Spleen (tissue), 11 donors: ENCODE measurements at regions not wholly inside any gene's neighbourhood (a gene's known extent, or its start where the extent isn't known, plus 50 kb on each side); places are given as distances from the start of the nearest gene placed in this dataset.

Experiments
- DNase-seq: peaks from one replicate; pipeline ENCODE4 v3.0.0-alpha.2; 2020
- H3K27ac ChIP-seq, 8 donors: fragments of 200-600 bp; sonication (generic) in 7 of 8; 1 replicate in 4 of 8; 2 replicates in 4 of 8; pipeline versions ENCODE4 v1.5.0 to v1.8.0; 2016 to 2021; ENCODE audit warnings: inconsistent platforms in 4 of 8, mild to moderate bottlenecking in 4 of 8, moderate library complexity in 1 of 8
- H3K27me3 ChIP-seq, 7 donors: fragments of 200-600 bp; sonication (generic) in 6 of 7; replicated peaks in 1 of 7; 1 replicate in 4 of 7; 2 replicates in 3 of 7; pipeline versions ENCODE4 v1.5.0 to v1.8.0; 2016 to 2021; ENCODE audit warnings: inconsistent platforms in 3 of 7, mild to moderate bottlenecking in 1 of 7
- H3K36me3 ChIP-seq, 6 donors: fragments of 200-600 bp; sonication (generic) in 5 of 6; 1 replicate in 4 of 6; 2 replicates in 2 of 6; pipeline versions ENCODE4 v1.5.0 to v1.8.0; 2016 to 2021; ENCODE audit warnings: inconsistent platforms in 2 of 6
- H3K4me1 ChIP-seq, 6 donors: fragments of 200-600 bp; sonication (generic) in 5 of 6; 1 replicate in 3 of 6; 2 replicates in 3 of 6; pipeline versions ENCODE4 v1.5.0 to v1.8.0; 2016 to 2021; ENCODE audit warnings: inconsistent platforms in 3 of 6
- H3K4me3 ChIP-seq, 8 donors: fragments of 200-600 bp; sonication (generic) in 7 of 8; 1 replicate in 4 of 8; 2 replicates in 4 of 8; pipeline versions ENCODE4 v1.5.0 to v1.8.0; 2016 to 2021; ENCODE audit warnings: inconsistent platforms in 4 of 8, mild to moderate bottlenecking in 4 of 8, moderate library complexity in 2 of 8
- H3K9me3 ChIP-seq, 8 donors: fragments of 200-600 bp; sonication (generic) in 7 of 8; 1 replicate in 4 of 8; 2 replicates in 4 of 8; pipeline versions ENCODE4 v1.5.0 to v1.8.0; 2016 to 2021; ENCODE audit warnings: inconsistent platforms in 4 of 8
- CTCF ChIP-seq, 11 experiments: fragments of 200-600 bp in 7 of 11; fragments of 450-650 bp in 4 of 11; sonication (generic) in 4 of 11; IDR thresholded peaks in 8 of 11; conservative IDR thresholded peaks in 3 of 11; 1 replicate in 7 of 11; 2 replicates in 4 of 11; pipeline versions ENCODE4 v1.4.0 to v1.8.0; 2016 to 2021; ENCODE audit warnings: antibody characterized with exemption in 11 of 11, inconsistent platforms in 4 of 11, mild to moderate bottlenecking in 1 of 11
- POLR2A ChIP-seq, 3 donors: fragments of 450-650 bp; IDR thresholded peaks; one replicate each; pipeline ENCODE4 v1.5.1; 2017; ENCODE audit warnings: antibody characterized with exemption in 3 of 3, mild to moderate bottlenecking in 1 of 3
- POLR2AphosphoS5 ChIP-seq, 3 donors: sonication (generic); formaldehyde crosslinking; IDR thresholded peaks; one replicate each; pipeline ENCODE4 v1.5.1; 2017; ENCODE audit warnings: antibody characterized with exemption in 3 of 3
- WGBS, 5 donors: extraction: QIAGEN DNeasy Blood & Tissue Kit in 3 of 5; methylation state at CpG; one replicate each; pipeline versions ENCODE4 v1.1.5 to v1.1.7; 2013 to 2018; 5-methylcytosine and 5-hydroxymethylcytosine counted together
- intact Hi-C: fragments of 100-400 bp; cut with DNase I; formaldehyde crosslinking; loops from one replicate; pipeline ENCODE4 v1.15.0; 2023; ENCODE audit warnings: low total_unique reads
- donor health status: healthy with polysubstance abuse.
- donor health status: DM: no; HTN: no; CAD: no; lungs with moderate emphysema.
- donor health status: DM: no; HTN: no; CAD: no.
- donor health status: Bipolar disorder and iron deficiency.
- donor health status: healthy.
- donor health status: DM: no; HTN: no; CAD: no.
- donor health status: DM: yes; HTN: yes; CAD: no.

GRCh38 chr2:78615956-78616355, 409.5 kb upstream of the REG3G start:
- intact Hi-C loops, result no loop called here

DNA sequence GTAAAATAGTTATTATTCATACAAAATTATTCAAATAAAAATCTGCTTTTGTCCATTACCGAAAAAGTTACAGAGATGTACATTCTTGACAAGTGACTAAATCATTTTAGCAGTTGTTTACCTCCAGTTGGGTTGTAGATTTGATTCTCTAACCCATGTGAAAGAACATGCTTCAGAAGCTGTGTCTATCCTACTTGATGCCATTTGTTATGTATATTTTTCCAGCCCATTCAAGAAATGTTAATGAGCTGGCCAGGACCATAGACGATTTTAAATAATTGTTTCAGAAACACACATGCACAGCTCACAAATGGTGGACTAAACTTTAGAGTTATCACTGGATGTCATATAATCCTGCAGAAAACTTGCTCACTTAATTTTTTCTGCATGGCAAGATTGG, 391.1 kb upstream of the REG3G start:
- TF ChIP-seq POLR2A (IDR thresholded peaks at IDR 0.05) (no peak), CTCF (IDR thresholded peaks at IDR 0.05 in 8 of 11, conservative IDR thresholded peaks at IDR 0.05 in 3 of 11) (no peak), POLR2AphosphoS5 (IDR thresholded peaks at IDR 0.05) (no peak)
- no peaks in the 10 kb centered on the region for H3K36me3 ChIP-seq
- no peaks in the 10 kb centered on the region for H3K4me1 ChIP-seq
- WGBS, 5 donors, result 61 to 76% (median 72%) methylated on average over 2 of the region's 2 CpGs
- H3K27me3 ChIP-seq, result no peaks in the 10 kb centered on the region
- H3K27ac ChIP-seq, result no peak overlapping the region
- H3K4me3 ChIP-seq, result no peak overlapping the region
- intact Hi-C loops, result no loop called here
- peaks cover 0 to 10% (median 4%) of the 10 kb centered on the region in 8 donors for H3K9me3 ChIP-seq
- no peak for DNase-seq

More at GRCh38 chr2:78615956-78616355, 409.5 kb upstream of the REG3G start:
- no peaks in the 10 kb centered on the region for H3K4me1 ChIP-seq
- H3K27me3 ChIP-seq, result no peaks in the 10 kb centered on the region
- no peak for TF ChIP-seq POLR2A (IDR thresholded peaks at IDR 0.05)
- no peak for TF ChIP-seq CTCF (IDR thresholded peaks at IDR 0.05 in 8 of 11, conservative IDR thresholded peaks at IDR 0.05 in 3 of 11)
- TF ChIP-seq POLR2AphosphoS5 (IDR thresholded peaks at IDR 0.05), result no peak
- 67 to 86% (median 79%) methylated on average over 2 of the region's 2 CpGs for WGBS, 5 donors
- DNase-seq, result no peak
- H3K36me3 ChIP-seq, result no peaks in the 10 kb centered on the region
- H3K4me3 ChIP-seq, result no peak overlapping the region
- H3K9me3 ChIP-seq, result peaks cover 0 to 6% (median 0%) of the 10 kb centered on the region in 8 donors
- H3K27ac ChIP-seq, result no peak overlapping the region

DNA sequence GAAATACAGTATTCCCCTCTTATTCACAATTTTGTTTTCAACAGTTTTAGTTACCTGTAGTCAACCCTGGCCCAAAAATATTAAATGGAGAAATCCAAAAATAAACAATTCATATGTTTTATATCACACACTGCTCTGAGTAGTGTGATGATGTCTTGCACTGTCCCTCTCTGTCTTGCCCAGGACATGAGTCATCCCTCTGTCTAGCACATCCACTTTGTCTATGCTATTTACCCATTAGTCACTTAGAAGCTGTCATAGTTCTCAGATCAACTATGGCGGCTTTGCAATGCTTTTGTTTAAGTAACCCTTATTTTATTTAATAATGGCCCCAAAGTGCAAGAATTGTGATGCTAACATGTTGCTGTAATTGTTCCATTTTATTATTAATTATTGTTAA, 380.6 kb upstream of the REG3G start:
- no peak for TF ChIP-seq POLR2AphosphoS5 (IDR thresholded peaks at IDR 0.05)
- no peak for TF ChIP-seq CTCF (IDR thresholded peaks at IDR 0.05 in 8 of 11, conservative IDR thresholded peaks at IDR 0.05 in 3 of 11)
- TF ChIP-seq POLR2A (IDR thresholded peaks at IDR 0.05), result no peak

DNA sequence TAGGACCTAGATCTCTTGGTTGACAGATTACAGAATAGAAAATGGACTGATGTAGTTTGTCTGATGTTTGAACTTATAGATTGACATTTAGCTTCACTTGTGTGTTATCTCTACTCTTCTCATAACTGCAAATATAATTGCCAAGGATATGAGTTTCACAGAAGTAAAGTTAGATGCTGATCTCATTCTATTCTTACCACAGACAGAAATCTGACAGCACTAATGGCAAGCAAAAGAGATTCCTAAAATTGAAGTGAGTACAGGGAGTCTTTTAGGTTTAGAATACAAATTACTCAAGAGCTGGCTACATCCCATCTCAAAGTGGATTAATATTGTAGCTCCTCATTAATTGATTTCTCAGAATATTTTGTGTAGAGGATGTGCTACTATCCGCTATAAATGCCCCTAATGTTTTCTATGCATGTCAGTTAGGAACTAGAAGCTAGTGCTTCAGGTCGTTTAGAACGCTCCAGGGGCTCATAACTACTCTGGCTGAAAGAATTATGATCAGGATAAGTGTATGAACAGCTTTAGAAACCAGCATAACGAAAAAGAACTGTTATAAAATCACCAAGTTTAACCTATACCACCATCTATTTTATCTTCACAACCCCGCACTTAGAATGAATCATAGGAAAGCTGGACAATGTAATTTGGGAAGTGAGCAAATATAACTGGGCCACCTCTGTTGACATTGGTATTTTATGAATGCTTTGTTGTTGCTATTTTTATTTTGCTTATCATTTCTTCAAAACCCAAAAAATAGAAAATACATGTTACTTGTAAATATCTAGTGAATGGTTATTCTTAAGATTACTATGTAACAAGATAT, 378.8 kb upstream of the REG3G start:
- intact Hi-C loops, result no loop called here
- H3K4me1 ChIP-seq, result no peaks in the 10 kb centered on the region
- no peaks in the 10 kb centered on the region for H3K27me3 ChIP-seq
- DNase-seq, result no peak
- H3K9me3 ChIP-seq, result peaks cover 0 to 3% (median 0%) of the 10 kb centered on the region in 8 donors
- WGBS, 5 donors, result 60 to 73% (median 72%) methylated on average over 5 of the region's 5 CpGs
- H3K27ac ChIP-seq, result no peak overlapping the region
- H3K36me3 ChIP-seq, result no peaks in the 10 kb centered on the region
- TF ChIP-seq POLR2A (IDR thresholded peaks at IDR 0.05) (no peak), POLR2AphosphoS5 (IDR thresholded peaks at IDR 0.05) (no peak), CTCF (IDR thresholded peaks at IDR 0.05 in 8 of 11, conservative IDR thresholded peaks at IDR 0.05 in 3 of 11) (no peak)
- no peak overlapping the region for H3K4me3 ChIP-seq

More for the DNA sequence above, 380.6 kb upstream of the REG3G start:
- no peak overlapping the region for H3K4me3 ChIP-seq
- H3K36me3 ChIP-seq, result no peaks in the 10 kb centered on the region
- H3K27me3 ChIP-seq, result no peaks in the 10 kb centered on the region
- no peaks in the 10 kb centered on the region for H3K4me1 ChIP-seq
- no peak for DNase-seq
- H3K9me3 ChIP-seq, result no peaks in the 10 kb centered on the region
- 70 to 91% (median 87%) methylated on average over 1 of the region's 1 CpG for WGBS, 5 donors
- intact Hi-C loops, result no loop called here
- H3K27ac ChIP-seq, result no peak overlapping the region
